H1 (cell line): ENCODE measurements at regions not wholly inside any gene's neighbourhood (a gene's known extent, or its start where the extent isn't known, plus 50 kb on each side); places are given as distances from the start of the nearest gene placed in this dataset.

ENCODE experiments used
- RAD21 ChIP-seq, 2 experiments: IDR thresholded peaks in 1 of 2; conservative IDR thresholded peaks in 1 of 2; 2 replicates each; pipeline ENCODE4 v1.6.1; 2011; ENCODE audit warnings: low read depth in 2 of 2, low read length in 2 of 2, improper control_type of control experiment in 1 of 2, inconsistent platforms in 1 of 2, mild to moderate bottlenecking in 1 of 2, moderate library complexity in 1 of 2
- SIN3A ChIP-seq, 2 experiments: IDR thresholded peaks in 1 of 2; conservative IDR thresholded peaks in 1 of 2; 2 replicates each; pipeline ENCODE4 v1.6.1; 2011 to 2012; ENCODE audit warnings: low read length in 2 of 2, improper control_type of control experiment in 1 of 2, low read depth in 1 of 2, mild to moderate bottlenecking in 1 of 2

DNA sequence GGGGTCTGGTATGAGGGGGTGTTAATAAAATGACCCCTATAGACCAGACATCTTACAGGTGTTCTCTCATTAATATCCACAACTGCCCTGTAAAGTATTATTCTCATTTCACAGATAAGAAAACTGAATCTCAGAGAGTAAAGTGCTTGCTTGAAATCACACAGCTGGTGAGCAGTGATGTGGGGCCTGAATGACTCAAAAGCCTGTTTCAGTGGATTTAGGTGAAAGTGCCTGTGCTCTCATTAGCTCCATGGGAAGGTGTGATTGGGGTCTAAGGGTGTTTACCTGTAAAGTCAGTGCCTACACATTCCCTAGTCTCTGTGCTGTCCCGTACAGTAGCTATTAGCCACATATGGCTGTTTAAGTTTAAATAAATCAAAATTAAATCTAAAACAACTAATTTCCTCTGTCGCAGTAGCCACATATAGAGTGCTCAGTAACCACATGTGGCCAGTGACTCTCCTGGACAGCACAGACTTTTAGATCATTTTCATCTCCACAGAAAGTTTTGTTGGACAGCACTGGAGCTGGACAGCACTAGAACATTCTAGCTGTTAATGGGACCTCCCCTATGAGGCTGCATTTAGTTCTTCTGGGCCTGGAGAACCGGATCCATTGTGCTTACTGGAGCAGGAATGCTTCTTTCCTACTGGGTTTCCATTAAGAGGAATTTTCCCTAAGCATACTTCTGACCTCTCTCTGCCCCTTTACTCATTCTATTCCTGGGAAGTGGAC, 52.5 kb upstream of the SEMA6A start:
- TF ChIP-seq SIN3A (conservative IDR thresholded peaks at IDR 0.05 in 1 of 2, IDR thresholded peaks at IDR 0.05 in 1 of 2; ENCODE audit: low read depth in 1 of 2, low read length in 2 of 2) (no peak), RAD21 (IDR thresholded peaks at IDR 0.05 in 1 of 2, conservative IDR thresholded peaks at IDR 0.05 in 1 of 2; ENCODE audit: low read depth in 2 of 2, low read length in 2 of 2) (no peak)
